OCI-LY3 (cell line): ENCODE measurements at regions not wholly inside any gene's neighbourhood (a gene's known extent, or its start where the extent isn't known, plus 50 kb on each side); places are given as distances from the start of the nearest gene placed in this dataset.

Experiments
- H2AFZ ChIP-seq: fragments of 200-600, 300-600 bp; shearing (Covaris generic); 2 replicates; pipeline ENCODE4 v1.6.0; 2014; ENCODE audit warnings: antibody characterized with exemption, low read depth, low read length
- H3K27ac ChIP-seq: fragments of 200-600, 300-600 bp; sonication (generic); 2 replicates; pipeline ENCODE4 v1.5.1; 2014; ENCODE audit warnings: mild to moderate bottlenecking, low read length, moderate library complexity, mixed read lengths
- H3K27me3 ChIP-seq: fragments of 200-600, 300-600 bp; sonication (generic); 2 replicates; pipeline ENCODE4 v1.6.1; 2014; ENCODE audit warnings: low read depth, low read length, mixed read lengths
- H3K36me3 ChIP-seq: fragments of 200-600, 300-600 bp; sonication (generic); replicated peaks from 2 replicates; pipeline ENCODE3; 2014; ENCODE audit warnings: low read depth, low read length, mixed read lengths
- H3K4me1 ChIP-seq: fragments of 300-600, 200-600 bp; sonication (generic); 2 replicates; pipeline ENCODE4 v1.6.1; 2014; ENCODE audit warnings: low read length, mixed read lengths
- H3K4me2 ChIP-seq: fragments of 200-600, 300-600 bp; sonication (generic); 2 replicates; pipeline ENCODE4 v1.6.1; 2014; ENCODE audit warnings: low read length, mixed read lengths
- H3K4me3 ChIP-seq: fragments of 300-600, 200-600 bp; sonication (generic); 2 replicates; pipeline ENCODE4 v1.5.1; 2014; ENCODE audit warnings: antibody characterized with exemption, mild to moderate bottlenecking, low read length, moderate library complexity
- H3K79me2 ChIP-seq: fragments of 300-600, 200-600 bp; shearing (Covaris generic); 2 replicates; pipeline ENCODE4 v1.6.1; 2014; ENCODE audit warnings: mild to moderate bottlenecking, low read length, mixed read lengths
- H3K9ac ChIP-seq: fragments of 300-600, 200-600 bp; shearing (Covaris generic); 2 replicates; pipeline ENCODE4 v1.6.0; 2014; ENCODE audit warnings: mild to moderate bottlenecking, low read length, moderate library complexity
- H3K9me3 ChIP-seq: fragments of 200-600, 300-600 bp; shearing (Covaris generic); 2 replicates; pipeline ENCODE4 v1.6.1; 2014; ENCODE audit warnings: low read length, mixed read lengths; ENCODE audit not compliant: insufficient read depth
- H4K20me1 ChIP-seq: fragments of 200-600, 300-600 bp; sonication (generic); 2 replicates; pipeline ENCODE4 v1.6.1; 2016; ENCODE audit warnings: low read length, mixed read lengths; ENCODE audit not compliant: insufficient read depth
- EZH2phosphoT487 ChIP-seq: fragments of 200-600 bp; shearing (Covaris generic); IDR thresholded peaks from 2 replicates; pipeline ENCODE4 v1.6.1; 2018; ENCODE audit warnings: antibody characterized with exemption, mixed run types, low read depth
- TF ChIP-seq, protein P1 (sequence below): fragments of 200-600, 300-600 bp; sonication (generic); IDR thresholded peaks from 2 replicates; pipeline ENCODE4 v1.5.1; 2014; ENCODE audit warnings: antibody characterized with exemption, low read length, low read depth

- H3K4me2 ChIP-seq, result no peak overlapping the region
- H3K9ac ChIP-seq, result no peak overlapping the region
- no peak overlapping the region for H3K4me3 ChIP-seq
- no peaks in the 10 kb centered on the region for H3K4me1 ChIP-seq
- no peaks in the 10 kb centered on the region for H4K20me1 ChIP-seq
- H3K79me2 ChIP-seq, result no peaks in the 10 kb centered on the region
- H3K27ac ChIP-seq, result no peak overlapping the region
- H3K27me3 ChIP-seq, result no peaks in the 10 kb centered on the region
- peaks cover 18% of the 10 kb centered on the region for H3K9me3 ChIP-seq
- no peaks in the 10 kb centered on the region for H3K36me3 ChIP-seq
- TF ChIP-seq EZH2phosphoT487, result no peak
- TF ChIP-seq, protein P1, sequence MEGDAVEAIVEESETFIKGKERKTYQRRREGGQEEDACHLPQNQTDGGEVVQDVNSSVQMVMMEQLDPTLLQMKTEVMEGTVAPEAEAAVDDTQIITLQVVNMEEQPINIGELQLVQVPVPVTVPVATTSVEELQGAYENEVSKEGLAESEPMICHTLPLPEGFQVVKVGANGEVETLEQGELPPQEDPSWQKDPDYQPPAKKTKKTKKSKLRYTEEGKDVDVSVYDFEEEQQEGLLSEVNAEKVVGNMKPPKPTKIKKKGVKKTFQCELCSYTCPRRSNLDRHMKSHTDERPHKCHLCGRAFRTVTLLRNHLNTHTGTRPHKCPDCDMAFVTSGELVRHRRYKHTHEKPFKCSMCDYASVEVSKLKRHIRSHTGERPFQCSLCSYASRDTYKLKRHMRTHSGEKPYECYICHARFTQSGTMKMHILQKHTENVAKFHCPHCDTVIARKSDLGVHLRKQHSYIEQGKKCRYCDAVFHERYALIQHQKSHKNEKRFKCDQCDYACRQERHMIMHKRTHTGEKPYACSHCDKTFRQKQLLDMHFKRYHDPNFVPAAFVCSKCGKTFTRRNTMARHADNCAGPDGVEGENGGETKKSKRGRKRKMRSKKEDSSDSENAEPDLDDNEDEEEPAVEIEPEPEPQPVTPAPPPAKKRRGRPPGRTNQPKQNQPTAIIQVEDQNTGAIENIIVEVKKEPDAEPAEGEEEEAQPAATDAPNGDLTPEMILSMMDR, result no peak
- no peak overlapping the region for H2AFZ ChIP-seq
Measured at GRCh38 chr3:178277605-178278004, 258.6 kb upstream of the KCNMB2 start.

DNA sequence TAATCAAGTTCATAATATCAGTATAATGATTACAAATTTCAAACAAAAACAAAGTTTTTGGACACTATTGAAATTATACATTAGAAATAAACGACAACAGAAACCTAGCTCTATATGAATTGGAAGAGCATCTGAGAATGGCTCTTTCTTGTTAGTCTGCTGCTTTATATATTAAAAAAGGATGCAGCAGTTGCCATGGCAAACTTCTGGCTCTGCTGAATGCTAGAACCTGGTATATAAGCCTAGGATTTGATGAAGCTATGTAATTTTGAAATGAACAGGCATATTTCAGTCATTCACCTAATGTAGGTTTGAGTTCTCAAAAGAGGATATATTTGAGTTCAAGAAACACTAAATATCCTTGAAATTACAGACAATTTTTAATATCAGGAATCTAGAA is 252.7 kb upstream of the KCNMB2 start:
- TF ChIP-seq, protein P1, result no peak
- no peak for TF ChIP-seq EZH2phosphoT487
- H3K79me2 ChIP-seq, result no peaks in the 10 kb centered on the region
- no peak overlapping the region for H2AFZ ChIP-seq
- H3K27me3 ChIP-seq, result no peaks in the 10 kb centered on the region
- no peak overlapping the region for H3K27ac ChIP-seq
- H3K4me1 ChIP-seq, result no peaks in the 10 kb centered on the region
- peaks cover 13% of the 10 kb centered on the region; the same call in 1 of the 2 replicates for H3K9me3 ChIP-seq
- no peak overlapping the region for H3K9ac ChIP-seq
- no peak overlapping the region for H3K4me2 ChIP-seq
- no peaks in the 10 kb centered on the region for H4K20me1 ChIP-seq
- H3K36me3 ChIP-seq, result no peaks in the 10 kb centered on the region
- H3K4me3 ChIP-seq, result no peak overlapping the region

- H3K4me1 ChIP-seq, result no peaks in the 10 kb centered on the region
- TF ChIP-seq, protein P1, result no peak
- TF ChIP-seq EZH2phosphoT487, result no peak
- no peaks in the 10 kb centered on the region for H3K36me3 ChIP-seq
- no peaks in the 10 kb centered on the region for H4K20me1 ChIP-seq
- no peak overlapping the region for H2AFZ ChIP-seq
- no peaks in the 10 kb centered on the region for H3K79me2 ChIP-seq
- no peak overlapping the region for H3K27ac ChIP-seq
- H3K4me2 ChIP-seq, result no peak overlapping the region
- H3K27me3 ChIP-seq, result no peaks in the 10 kb centered on the region
- H3K9me3 ChIP-seq, result peaks cover 10% of the 10 kb centered on the region; the same call in 1 of the 2 replicates
- no peak overlapping the region for H3K9ac ChIP-seq
- no peak overlapping the region for H3K4me3 ChIP-seq
Measured at GRCh38 chr3:178284181-178284580, 252.1 kb upstream of the KCNMB2 start.

- H3K27me3 ChIP-seq, result no peaks in the 10 kb centered on the region
- no peak overlapping the region for H3K4me2 ChIP-seq
- H3K36me3 ChIP-seq, result no peaks in the 10 kb centered on the region
- H3K9ac ChIP-seq, result no peak overlapping the region
- H4K20me1 ChIP-seq, result no peaks in the 10 kb centered on the region
- no peak overlapping the region for H2AFZ ChIP-seq
- TF ChIP-seq EZH2phosphoT487, result no peak
- peaks cover 3% of the 10 kb centered on the region; the same call in 1 of the 2 replicates for H3K9me3 ChIP-seq
- H3K4me3 ChIP-seq, result no peak overlapping the region
- H3K27ac ChIP-seq, result no peak overlapping the region
- H3K4me1 ChIP-seq, result no peaks in the 10 kb centered on the region
- H3K79me2 ChIP-seq, result no peaks in the 10 kb centered on the region
Measured at GRCh38 chr3:178288074-178288473, 248.2 kb upstream of the KCNMB2 start.
